PFSK-1 (cell line): ENCODE measurements at regions not wholly inside any gene's neighbourhood (a gene's known extent, or its start where the extent isn't known, plus 50 kb on each side); places are given as distances from the start of the nearest gene placed in this dataset.

Experiments used
- POLR2AphosphoS5 ChIP-seq: IDR thresholded peaks from 2 replicates; pipeline ENCODE4 v1.6.1; 2012; ENCODE audit warnings: low read depth, mild to moderate bottlenecking, control low read depth, low read length, moderate library complexity
- TAF1 ChIP-seq: IDR thresholded peaks from 2 replicates; pipeline ENCODE4 v1.6.1; 2012; ENCODE audit warnings: low read length, control low read depth, borderline replicate concordance; ENCODE audit not compliant: insufficient read depth
- TF ChIP-seq, protein P1 (sequence below), 2 experiments: IDR thresholded peaks; 2 replicates each; pipeline versions ENCODE4 v1.6.1 to v1.8.0; 2011 to 2012; ENCODE audit warnings: low read depth in 2 of 2, low read length in 2 of 2, control low read depth in 1 of 2, inconsistent platforms in 1 of 2, mild to moderate bottlenecking in 1 of 2, moderate library complexity in 1 of 2; ENCODE audit not compliant: insufficient read depth in 1 of 2

- TF ChIP-seq, protein P1, sequence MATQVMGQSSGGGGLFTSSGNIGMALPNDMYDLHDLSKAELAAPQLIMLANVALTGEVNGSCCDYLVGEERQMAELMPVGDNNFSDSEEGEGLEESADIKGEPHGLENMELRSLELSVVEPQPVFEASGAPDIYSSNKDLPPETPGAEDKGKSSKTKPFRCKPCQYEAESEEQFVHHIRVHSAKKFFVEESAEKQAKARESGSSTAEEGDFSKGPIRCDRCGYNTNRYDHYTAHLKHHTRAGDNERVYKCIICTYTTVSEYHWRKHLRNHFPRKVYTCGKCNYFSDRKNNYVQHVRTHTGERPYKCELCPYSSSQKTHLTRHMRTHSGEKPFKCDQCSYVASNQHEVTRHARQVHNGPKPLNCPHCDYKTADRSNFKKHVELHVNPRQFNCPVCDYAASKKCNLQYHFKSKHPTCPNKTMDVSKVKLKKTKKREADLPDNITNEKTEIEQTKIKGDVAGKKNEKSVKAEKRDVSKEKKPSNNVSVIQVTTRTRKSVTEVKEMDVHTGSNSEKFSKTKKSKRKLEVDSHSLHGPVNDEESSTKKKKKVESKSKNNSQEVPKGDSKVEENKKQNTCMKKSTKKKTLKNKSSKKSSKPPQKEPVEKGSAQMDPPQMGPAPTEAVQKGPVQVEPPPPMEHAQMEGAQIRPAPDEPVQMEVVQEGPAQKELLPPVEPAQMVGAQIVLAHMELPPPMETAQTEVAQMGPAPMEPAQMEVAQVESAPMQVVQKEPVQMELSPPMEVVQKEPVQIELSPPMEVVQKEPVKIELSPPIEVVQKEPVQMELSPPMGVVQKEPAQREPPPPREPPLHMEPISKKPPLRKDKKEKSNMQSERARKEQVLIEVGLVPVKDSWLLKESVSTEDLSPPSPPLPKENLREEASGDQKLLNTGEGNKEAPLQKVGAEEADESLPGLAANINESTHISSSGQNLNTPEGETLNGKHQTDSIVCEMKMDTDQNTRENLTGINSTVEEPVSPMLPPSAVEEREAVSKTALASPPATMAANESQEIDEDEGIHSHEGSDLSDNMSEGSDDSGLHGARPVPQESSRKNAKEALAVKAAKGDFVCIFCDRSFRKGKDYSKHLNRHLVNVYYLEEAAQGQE (IDR thresholded peaks at IDR 0.05; ENCODE audit: insufficient read depth in 1 of 2, low read depth in 2 of 2, low read length in 2 of 2): no peak
- TF ChIP-seq POLR2AphosphoS5: no peak
- no peak for TF ChIP-seq TAF1
Measured at GRCh38 chr1:222014001-222014400, 272.1 kb upstream of the DUSP10 start.
